Keratinocyte (primary cell): ENCODE measurements at regions not wholly inside any gene's neighbourhood (a gene's known extent, or its start where the extent isn't known, plus 50 kb on each side); places are given as distances from the start of the nearest gene placed in this dataset.

ENCODE experiments used
- DNase-seq: peaks from one replicate; pipeline ENCODE4 v3.0.0-alpha.2; 2011; ENCODE audit warnings: low read depth, missing footprints, low spot score
- FAIRE-seq: peaks from 2 replicates; lab custom pipeline; 2011; peaks lifted over from hg19 to GRCh38; lab: Jason Lieb, UNC
- H2AFZ ChIP-seq: 2 replicates; pipeline ENCODE4 v1.6.0; 2012; ENCODE audit warnings: low read length, control low read depth, inconsistent platforms; ENCODE audit not compliant: control insufficient read depth
- H3K27ac ChIP-seq: 2 replicates; pipeline ENCODE4 v1.5.1; 2011; ENCODE audit warnings: low read length; ENCODE audit not compliant: control insufficient read depth, insufficient read depth
- H3K27me3 ChIP-seq: 3 replicates; pipeline ENCODE4 v1.6.0; 2011; ENCODE audit warnings: low read length; ENCODE audit not compliant: control insufficient read depth, insufficient read depth; ENCODE audit errors: extremely low read depth
- H3K36me3 ChIP-seq, 2 experiments: 2 replicates in 1 of 2; 3 replicates in 1 of 2; pipeline ENCODE4 v1.5.1; 2011; ENCODE audit warnings: low read length in 2 of 2, mild to moderate bottlenecking in 1 of 2; ENCODE audit not compliant: control insufficient read depth in 2 of 2, insufficient read depth in 2 of 2; ENCODE audit errors: extremely low read depth in 1 of 2
- H3K4me1 ChIP-seq: 3 replicates; pipeline ENCODE4 v1.5.1; 2011; ENCODE audit warnings: low read length; ENCODE audit not compliant: control insufficient read depth, insufficient read depth; ENCODE audit errors: extremely low read depth
- H3K4me2 ChIP-seq: 3 replicates; pipeline ENCODE4 v1.6.0; 2011; ENCODE audit warnings: low read depth, low read length; ENCODE audit not compliant: control insufficient read depth, insufficient read depth; ENCODE audit errors: extremely low read depth
- H3K4me3 ChIP-seq, 3 experiments: fragments of 200-600 bp in 1 of 3; sonication (generic) in 1 of 3; 2 replicates in 2 of 3; 3 replicates in 1 of 3; pipeline ENCODE4 v1.5.1; 2011 to 2016; ENCODE audit warnings: low read length in 3 of 3, mild to moderate bottlenecking in 3 of 3, control low read depth in 2 of 3, inconsistent platforms in 1 of 3, low read depth in 1 of 3, mixed read lengths in 1 of 3, mixed run types in 1 of 3, moderate library complexity in 1 of 3; ENCODE audit not compliant: control insufficient read depth in 2 of 3, insufficient read depth in 2 of 3; ENCODE audit errors: extremely low read depth in 1 of 3
- H3K79me2 ChIP-seq: 2 replicates; pipeline ENCODE4 v1.6.0; 2012; ENCODE audit warnings: low read length; ENCODE audit not compliant: control insufficient read depth, insufficient read depth
- H3K9ac ChIP-seq: 3 replicates; pipeline ENCODE4 v1.6.0; 2011; ENCODE audit warnings: low read length; ENCODE audit not compliant: control insufficient read depth, insufficient read depth; ENCODE audit errors: extremely low read depth
- H3K9me1 ChIP-seq: 3 replicates; pipeline ENCODE4 v1.6.0; 2011; ENCODE audit warnings: low read length; ENCODE audit not compliant: control insufficient read depth, insufficient read depth; ENCODE audit errors: extremely low read depth
- H3K9me3 ChIP-seq: 2 replicates; pipeline ENCODE4 v1.5.1; 2012; ENCODE audit warnings: low read depth, low read length; ENCODE audit not compliant: control insufficient read depth
- H4K20me1 ChIP-seq: 3 replicates; pipeline ENCODE4 v1.6.0; 2011; ENCODE audit warnings: low read length; ENCODE audit not compliant: control insufficient read depth, insufficient read depth; ENCODE audit errors: extremely low read depth
- CTCF ChIP-seq, 3 experiments: IDR thresholded peaks in 1 of 3; conservative IDR thresholded peaks in 1 of 3; optimal IDR thresholded peaks in 1 of 3; 2 replicates in 2 of 3; 3 replicates in 1 of 3; pipeline versions ENCODE3 to v1.5.1; 2011; ENCODE audit warnings: low read length in 3 of 3, mild to moderate bottlenecking in 3 of 3, moderate library complexity in 2 of 3, control low read depth in 1 of 3, inconsistent platforms in 1 of 3; ENCODE audit not compliant: insufficient read depth in 2 of 3; ENCODE audit errors: extremely low read depth in 1 of 3
- EZH2 ChIP-seq: IDR thresholded peaks from one replicate; pipeline ENCODE4 v1.6.1; 2012; ENCODE audit warnings: inconsistent platforms, mild to moderate bottlenecking, low read length, moderate library complexity
- dilution Hi-C: fragments of 300-500 bp; cut with MboI; formaldehyde crosslinking; loops from one replicate; pipeline ENCODE4 v1.7.0; 2020; ENCODE audit warnings: low sequenced_read_pairs; ENCODE audit not compliant: extremely low pct_ligation_motif_present

- no peak for TF ChIP-seq EZH2
- TF ChIP-seq CTCF (optimal IDR thresholded peaks at IDR 0.05 in 1 of 3, IDR thresholded peaks at IDR 0.05 in 1 of 3, conservative IDR thresholded peaks at IDR 0.05 in 1 of 3; ENCODE audit: extremely low read depth in 1 of 3, insufficient read depth in 2 of 3, low read length in 3 of 3) = no peak
- dilution Hi-C loops = no loop called here
- Histone ChIP-seq H3K27me3 (no peaks in the 10 kb centered on the region), H2AFZ (no peak overlapping the region), H4K20me1 (no peaks in the 10 kb centered on the region), H3K9ac (no peak overlapping the region), H3K9me3 (no peaks in the 10 kb centered on the region), H3K27ac (no peak overlapping the region), H3K4me3 (no peak overlapping the region), H3K9me1 (no peaks in the 10 kb centered on the region), H3K4me1 (peaks cover 5% of the 10 kb centered on the region), H3K36me3 (no peaks in the 10 kb centered on the region), H3K79me2 (no peaks in the 10 kb centered on the region), H3K4me2 (no peak overlapping the region)
- DNase-seq (no peak), FAIRE-seq (no peak)
Observed at GRCh38 chr4:144592264-144592663, 53.7 kb upstream of the HHIP start.

- FAIRE-seq (no peak), DNase-seq (no peak)
Observed at GRCh38 chr4:144594471-144594986, 51.4 kb upstream of the HHIP start.

GRCh38 chr4:144595681-144596080, 50.3 kb upstream of the HHIP start:
- no peak overlapping the region for H3K4me3 ChIP-seq
- H3K27me3 ChIP-seq = no peaks in the 10 kb centered on the region
- H2AFZ ChIP-seq = no peak overlapping the region
- H3K4me1 ChIP-seq = peaks cover 5% of the 10 kb centered on the region
- no peaks in the 10 kb centered on the region for H3K79me2 ChIP-seq
- FAIRE-seq (no peak), DNase-seq (no peak)
- no peaks in the 10 kb centered on the region for H3K36me3 ChIP-seq
- no peaks in the 10 kb centered on the region for H3K9me3 ChIP-seq
- no peaks in the 10 kb centered on the region for H4K20me1 ChIP-seq
- H3K9me1 ChIP-seq = no peaks in the 10 kb centered on the region
- H3K4me2 ChIP-seq = no peak overlapping the region
- H3K9ac ChIP-seq = no peak overlapping the region
- H3K27ac ChIP-seq = no peak overlapping the region
- dilution Hi-C loops = no loop called here
- no peak for TF ChIP-seq CTCF (optimal IDR thresholded peaks at IDR 0.05 in 1 of 3, IDR thresholded peaks at IDR 0.05 in 1 of 3, conservative IDR thresholded peaks at IDR 0.05 in 1 of 3; ENCODE audit: extremely low read depth in 1 of 3, insufficient read depth in 2 of 3, low read length in 3 of 3)
- TF ChIP-seq EZH2 = no peak

More at GRCh38 chr4:144594471-144594986, 51.4 kb upstream of the HHIP start:
- Histone ChIP-seq H2AFZ (no peak overlapping the region), H3K79me2 (no peaks in the 10 kb centered on the region), H3K4me2 (no peak overlapping the region), H3K9me1 (no peaks in the 10 kb centered on the region), H3K4me1 (peaks cover 5% of the 10 kb centered on the region), H3K36me3 (no peaks in the 10 kb centered on the region), H4K20me1 (no peaks in the 10 kb centered on the region), H3K9ac (no peak overlapping the region), H3K4me3 (no peak overlapping the region), H3K27ac (no peak overlapping the region), H3K27me3 (no peaks in the 10 kb centered on the region), H3K9me3 (no peaks in the 10 kb centered on the region)
- no peak for TF ChIP-seq EZH2
- dilution Hi-C loops = no loop called here
